ENCODE measurements at regions not wholly inside any gene's neighbourhood (a gene's known extent, or its start where the extent isn't known, plus 50 kb on each side); places are given as distances from the start of the nearest gene placed in this dataset.
A peak's percentile ranks its signal among the peaks of the same experiment; 100 is the strongest.

DNA sequence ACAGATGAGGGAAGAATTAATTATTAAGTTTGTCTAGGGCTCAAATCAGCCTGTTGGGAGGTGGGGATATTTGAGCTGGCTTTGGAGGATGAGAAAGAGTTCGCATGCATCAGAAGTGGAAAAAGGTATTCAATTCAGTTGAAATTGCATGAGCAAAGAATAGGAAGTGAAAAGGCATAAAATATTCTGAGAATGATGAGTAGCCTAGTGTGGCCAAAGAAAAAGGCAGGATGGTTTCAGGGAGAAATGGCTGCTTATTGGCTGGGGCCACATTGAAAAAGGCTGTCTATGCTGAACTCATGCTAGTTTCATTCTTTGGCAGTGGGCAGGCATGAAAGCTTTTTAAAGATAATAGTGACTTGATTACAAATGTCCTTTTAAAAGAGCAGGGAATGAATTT is 235.4 kb upstream of the RIOK2 start:
- TF ChIP-seq, protein P1, sequence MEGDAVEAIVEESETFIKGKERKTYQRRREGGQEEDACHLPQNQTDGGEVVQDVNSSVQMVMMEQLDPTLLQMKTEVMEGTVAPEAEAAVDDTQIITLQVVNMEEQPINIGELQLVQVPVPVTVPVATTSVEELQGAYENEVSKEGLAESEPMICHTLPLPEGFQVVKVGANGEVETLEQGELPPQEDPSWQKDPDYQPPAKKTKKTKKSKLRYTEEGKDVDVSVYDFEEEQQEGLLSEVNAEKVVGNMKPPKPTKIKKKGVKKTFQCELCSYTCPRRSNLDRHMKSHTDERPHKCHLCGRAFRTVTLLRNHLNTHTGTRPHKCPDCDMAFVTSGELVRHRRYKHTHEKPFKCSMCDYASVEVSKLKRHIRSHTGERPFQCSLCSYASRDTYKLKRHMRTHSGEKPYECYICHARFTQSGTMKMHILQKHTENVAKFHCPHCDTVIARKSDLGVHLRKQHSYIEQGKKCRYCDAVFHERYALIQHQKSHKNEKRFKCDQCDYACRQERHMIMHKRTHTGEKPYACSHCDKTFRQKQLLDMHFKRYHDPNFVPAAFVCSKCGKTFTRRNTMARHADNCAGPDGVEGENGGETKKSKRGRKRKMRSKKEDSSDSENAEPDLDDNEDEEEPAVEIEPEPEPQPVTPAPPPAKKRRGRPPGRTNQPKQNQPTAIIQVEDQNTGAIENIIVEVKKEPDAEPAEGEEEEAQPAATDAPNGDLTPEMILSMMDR (IDR thresholded peaks at IDR 0.05; ENCODE audit: control insufficient read depth, extremely low read depth, insufficient read depth): no peak
- no peak for DNase-seq (ENCODE audit: low read depth)
- no peak overlapping the region for H3K4me3 ChIP-seq (ENCODE audit: low read depth, low read length)

DNA sequence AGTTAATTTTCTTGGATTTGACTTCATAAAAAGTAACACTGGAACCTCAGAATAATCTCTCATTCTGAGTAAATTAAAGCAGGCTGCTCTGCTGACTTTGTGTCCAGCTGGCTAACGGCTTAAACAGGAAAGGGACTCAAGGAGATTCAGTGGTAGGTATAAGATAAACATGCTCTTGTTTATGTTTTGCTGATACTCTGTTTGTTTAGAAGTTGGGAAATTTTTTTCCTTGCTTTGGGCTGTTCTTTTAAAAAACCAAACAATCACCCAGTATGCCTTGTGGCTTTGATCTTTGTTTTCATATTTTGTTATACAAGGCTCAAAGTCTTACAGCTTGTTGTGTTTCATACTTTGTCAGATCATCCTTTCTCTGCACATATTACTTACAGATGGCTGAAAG is 237.6 kb upstream of the RIOK2 start:
- no peak for DNase-seq (ENCODE audit: low read depth)
- TF ChIP-seq, protein P1 (IDR thresholded peaks at IDR 0.05; ENCODE audit: control insufficient read depth, extremely low read depth, insufficient read depth): no peak

DNA sequence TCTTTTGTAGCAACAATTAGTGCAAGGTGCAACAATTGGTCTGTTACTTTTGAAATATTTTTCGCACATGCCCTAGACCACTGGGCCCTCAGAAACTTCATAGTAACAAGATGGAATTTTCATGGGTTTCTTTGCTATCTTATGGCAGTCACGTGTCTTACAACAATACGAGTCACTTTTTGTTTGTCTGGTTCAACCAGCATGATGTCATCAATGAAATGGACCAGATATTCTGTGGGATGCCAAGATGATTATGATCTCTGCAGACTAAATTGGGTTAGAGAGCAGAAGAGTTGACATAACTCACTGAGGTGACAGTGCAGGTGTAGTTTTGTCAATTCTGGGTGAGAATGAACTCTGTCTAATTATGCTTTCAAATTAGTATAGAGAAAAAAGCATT is 239.6 kb upstream of the RIOK2 start:
- no peak for DNase-seq (ENCODE audit: low read depth)
- no peak overlapping the region for H3K4me3 ChIP-seq (ENCODE audit: low read depth, low read length)
- TF ChIP-seq, protein P1 (IDR thresholded peaks at IDR 0.05; ENCODE audit: control insufficient read depth, extremely low read depth, insufficient read depth): no peak

More for the DNA sequence above, 237.6 kb upstream of the RIOK2 start:
- H3K4me3 ChIP-seq (ENCODE audit: low read depth, low read length): no peak overlapping the region

DNA sequence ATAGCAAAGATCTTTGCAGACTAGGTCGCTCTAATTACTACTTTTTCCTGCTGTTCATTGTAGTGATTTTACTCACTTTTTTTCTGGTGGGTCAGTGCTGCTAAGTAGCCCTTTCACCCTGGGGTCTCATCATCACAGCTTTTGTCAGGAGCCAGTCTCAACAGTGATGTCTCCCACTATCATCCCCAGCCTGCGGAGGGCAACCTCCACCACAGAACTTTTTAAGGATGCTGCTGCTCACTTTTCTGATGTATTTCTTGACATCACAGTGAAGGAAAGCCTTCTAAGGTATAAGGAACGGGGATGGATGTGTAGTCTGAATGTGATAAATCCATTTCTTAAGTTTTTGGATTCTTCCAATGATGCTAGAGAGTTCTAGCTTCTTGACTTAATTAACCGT is 242.5 kb upstream of the RIOK2 start:
- no peak for DNase-seq (ENCODE audit: low read depth)
- no peak overlapping the region for H3K4me3 ChIP-seq (ENCODE audit: low read depth, low read length)
- TF ChIP-seq, protein P1 (IDR thresholded peaks at IDR 0.05; ENCODE audit: control insufficient read depth, extremely low read depth, insufficient read depth): peak; percentile 52

DNA sequence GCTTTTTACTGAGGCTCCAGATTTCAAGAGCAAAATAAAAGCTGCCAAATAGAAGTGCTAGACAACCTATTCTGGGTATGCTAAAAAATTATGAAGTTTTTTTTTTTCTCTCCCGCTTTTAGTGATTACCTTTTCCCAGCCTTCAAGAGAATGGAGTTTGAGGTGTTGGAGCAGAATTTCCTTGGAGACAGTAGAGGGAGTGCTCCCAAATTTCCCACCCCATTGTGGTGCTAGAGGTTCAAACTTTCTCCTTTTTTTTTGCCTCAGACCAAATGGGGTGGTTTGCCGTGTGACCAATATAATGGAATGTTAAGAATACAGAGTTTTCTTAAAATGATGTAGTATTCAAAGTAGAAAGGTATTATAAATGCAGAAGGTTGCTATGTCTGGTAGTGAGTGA is 244.2 kb upstream of the RIOK2 start:
- TF ChIP-seq, protein P1 (IDR thresholded peaks at IDR 0.05; ENCODE audit: control insufficient read depth, extremely low read depth, insufficient read depth): no peak
- no peak overlapping the region for H3K4me3 ChIP-seq (ENCODE audit: low read depth, low read length)
- no peak for DNase-seq (ENCODE audit: low read depth)

DNA sequence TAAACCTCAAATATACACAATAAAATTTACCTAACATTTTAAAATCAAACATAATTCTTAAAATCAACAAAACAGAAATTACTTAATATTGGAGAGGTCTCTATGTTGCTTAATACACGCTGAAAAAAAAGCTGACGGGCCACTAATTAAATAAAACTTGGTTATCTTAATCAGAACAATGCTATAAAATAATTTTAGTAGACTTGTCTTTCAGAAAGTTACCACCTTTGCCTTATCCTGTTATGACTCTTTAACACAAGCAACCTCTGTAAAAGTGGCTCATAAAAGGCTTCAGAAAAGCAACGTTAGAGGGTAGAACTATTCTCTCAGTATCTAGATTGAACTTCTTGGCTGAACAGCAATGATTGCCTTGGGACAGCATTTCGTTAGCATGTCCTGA is 251.0 kb upstream of the RIOK2 start:
- TF ChIP-seq, protein P1 (IDR thresholded peaks at IDR 0.05; ENCODE audit: control insufficient read depth, extremely low read depth, insufficient read depth): no peak
- DNase-seq (ENCODE audit: low read depth): peak; percentile 90
- no peak overlapping the region for H3K4me3 ChIP-seq (ENCODE audit: low read depth, low read length)

DNA sequence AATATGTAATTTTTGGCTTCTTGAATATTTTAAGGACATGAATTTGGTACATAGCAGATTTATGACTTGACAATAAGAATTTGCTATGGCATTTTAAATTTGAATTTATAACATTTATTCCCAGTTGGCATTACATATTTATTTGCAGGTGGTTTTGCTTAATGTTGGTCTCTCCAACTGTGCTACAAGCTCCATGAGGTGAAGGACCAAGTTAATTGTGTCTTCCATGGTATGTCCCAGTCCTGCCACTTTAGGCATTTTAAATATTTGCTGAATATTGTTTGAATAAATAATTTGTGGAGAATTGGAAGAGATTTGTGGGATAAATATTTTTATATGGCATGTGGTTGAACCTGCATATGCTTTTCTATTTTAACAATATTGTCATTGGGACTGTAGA is 253.4 kb upstream of the RIOK2 start:
- DNase-seq (ENCODE audit: low read depth): no peak
- TF ChIP-seq, protein P1 (IDR thresholded peaks at IDR 0.05; ENCODE audit: control insufficient read depth, extremely low read depth, insufficient read depth): no peak
- H3K4me3 ChIP-seq (ENCODE audit: low read depth, low read length): no peak overlapping the region

Measured in LNCaP clone FGC (cell line).